ENCODE measurements at regions not wholly inside any gene's neighbourhood (a gene's known extent, or its start where the extent isn't known, plus 50 kb on each side); places are given as distances from the start of the nearest gene placed in this dataset.
"Not testable (repeated sequence)": the region's sequence is repeated elsewhere in the genome, so short reads cannot be mapped to it uniquely, and the experiment has no call there.

DNA sequence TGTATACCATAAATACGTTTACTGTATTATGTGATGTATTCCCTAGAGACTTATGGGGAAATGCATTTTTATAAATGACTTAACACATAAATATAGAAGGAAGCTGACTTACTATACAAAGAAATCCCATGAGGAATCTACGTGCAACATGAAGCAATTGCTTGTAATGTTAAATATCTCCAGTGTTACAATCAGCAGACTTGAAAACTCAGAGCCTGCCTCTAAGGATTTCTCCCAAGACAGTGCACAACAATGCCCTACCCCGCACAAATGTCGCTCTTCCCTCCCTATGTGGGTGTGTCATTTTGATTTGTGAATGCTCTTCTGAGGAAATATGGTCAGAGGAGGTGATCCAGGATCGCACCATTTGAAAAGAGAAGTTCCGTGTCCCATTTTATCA is 629.0 kb downstream of the NR2F2 start:
- no peak for DNase-seq

DNA sequence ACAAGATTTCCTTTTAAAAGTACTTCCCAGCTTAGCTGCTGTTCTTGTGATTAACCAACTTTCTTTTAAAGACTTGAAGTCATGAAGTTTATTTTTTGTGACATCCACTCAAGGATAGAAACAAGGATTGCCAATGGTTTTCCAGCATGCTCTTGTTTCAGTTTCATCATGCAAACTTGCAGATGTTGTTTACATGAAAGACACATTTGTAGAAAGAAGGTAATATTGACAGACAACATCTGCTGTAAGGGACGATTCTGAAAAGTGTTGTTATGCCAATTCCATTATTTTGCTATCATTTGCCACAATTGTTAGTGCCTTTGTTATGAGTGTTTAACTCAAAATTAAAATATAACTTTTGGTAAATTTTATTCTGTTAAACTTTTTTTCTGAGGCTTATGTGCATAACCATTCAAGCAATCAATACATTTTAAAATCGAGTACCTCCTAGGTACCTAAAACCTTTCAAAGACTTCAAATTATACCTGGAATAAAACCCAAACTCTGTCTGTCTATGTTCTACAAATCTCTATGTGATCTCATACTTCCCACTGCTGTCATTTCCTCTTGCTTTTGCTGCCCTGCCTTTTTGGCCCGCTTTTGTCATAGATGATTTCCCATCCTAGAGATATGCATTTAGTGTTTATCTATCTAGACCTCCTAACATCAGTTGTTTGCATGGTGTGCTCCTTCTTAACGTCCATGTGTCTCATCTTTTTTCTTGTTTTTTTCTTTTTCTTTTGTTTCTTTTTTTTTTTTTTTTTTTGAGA is 630.4 kb downstream of the NR2F2 start:
- no peak for DNase-seq

DNA sequence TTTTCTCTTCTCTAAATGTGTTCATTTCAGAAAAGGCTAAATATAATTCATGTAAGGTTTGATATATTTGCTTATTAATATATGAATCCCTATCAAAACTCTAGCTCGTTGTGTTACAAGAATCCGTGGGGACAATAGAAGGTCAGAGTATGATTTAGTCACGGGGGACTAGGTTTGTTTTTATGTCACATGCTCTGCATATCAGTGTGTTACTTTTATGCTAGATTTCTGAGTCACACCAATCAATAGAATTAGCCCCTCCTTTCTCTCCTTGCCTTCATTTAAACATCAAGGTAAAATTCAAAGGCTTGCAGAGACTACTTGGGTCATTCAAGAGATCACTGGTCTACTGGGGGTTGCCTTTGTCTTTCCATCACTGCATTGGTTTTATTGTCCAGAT is 636.1 kb downstream of the NR2F2 start:
- DNase-seq: no peak

DNA sequence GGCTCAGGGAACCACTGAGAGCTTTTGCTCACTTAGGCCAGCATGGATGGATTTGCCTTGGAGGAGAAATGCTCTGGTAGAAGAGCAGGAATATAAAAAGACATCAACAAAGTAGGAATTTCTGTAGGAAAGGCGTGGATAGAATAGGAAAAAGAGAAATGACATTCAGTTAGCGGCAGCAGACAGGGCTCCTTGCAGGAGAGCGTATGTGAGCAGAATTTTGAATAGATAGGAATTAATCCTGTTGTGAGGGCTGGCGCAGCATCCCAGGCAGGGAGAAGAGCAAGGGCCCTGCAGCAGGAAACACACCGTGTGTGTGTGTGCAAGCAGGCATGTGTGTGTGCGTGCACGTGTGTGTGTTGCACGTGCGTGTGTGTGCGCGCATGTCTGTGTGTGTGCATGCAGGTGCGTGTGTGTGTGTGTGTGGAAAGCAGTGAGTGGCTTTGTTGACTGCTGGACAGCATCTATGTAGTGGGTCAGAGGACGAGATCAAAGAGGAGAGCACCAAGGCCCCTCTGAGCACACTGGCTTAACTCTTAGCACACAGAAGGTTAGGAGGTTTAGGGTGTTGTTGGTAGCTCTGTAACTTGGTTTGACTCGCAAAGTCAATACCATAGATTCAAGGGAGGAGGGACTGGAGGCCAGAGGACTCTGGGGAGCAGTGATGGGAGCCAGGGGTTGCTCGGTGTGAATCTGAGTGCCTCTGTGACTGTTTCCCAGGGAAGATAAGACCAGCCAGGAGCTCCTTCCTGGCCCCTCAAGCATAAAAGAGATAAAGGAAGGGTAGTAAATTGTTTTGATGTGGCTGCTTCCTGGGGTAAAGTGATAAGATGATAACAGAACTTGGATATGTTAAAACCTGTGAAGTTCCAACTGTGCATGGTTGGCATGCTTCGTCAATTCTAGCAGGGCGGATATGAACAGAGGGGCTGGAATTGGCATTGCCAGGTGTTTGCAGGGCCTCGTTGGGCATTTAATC is 639.5 kb downstream of the NR2F2 start:
- DNase-seq: no peak

DNA sequence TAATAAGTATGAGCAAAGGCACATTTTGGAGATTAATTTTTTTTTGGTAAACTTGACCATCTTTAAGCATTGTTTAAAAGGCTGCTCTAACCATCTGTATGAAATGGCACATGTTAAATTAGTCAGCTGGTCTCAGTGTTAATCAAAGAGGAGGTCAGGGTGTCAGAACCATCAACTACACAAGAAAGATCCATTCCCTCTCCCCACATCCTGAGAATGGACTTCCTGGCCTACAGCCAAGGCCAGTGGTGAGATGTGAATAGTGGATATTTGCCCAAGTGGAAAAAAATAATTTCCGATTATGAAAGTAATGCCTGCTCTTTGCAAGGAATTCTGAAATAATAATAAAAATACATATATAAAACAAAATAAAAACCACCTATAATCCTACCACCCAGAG is 641.7 kb downstream of the NR2F2 start:
- DNase-seq: no peak

DNA sequence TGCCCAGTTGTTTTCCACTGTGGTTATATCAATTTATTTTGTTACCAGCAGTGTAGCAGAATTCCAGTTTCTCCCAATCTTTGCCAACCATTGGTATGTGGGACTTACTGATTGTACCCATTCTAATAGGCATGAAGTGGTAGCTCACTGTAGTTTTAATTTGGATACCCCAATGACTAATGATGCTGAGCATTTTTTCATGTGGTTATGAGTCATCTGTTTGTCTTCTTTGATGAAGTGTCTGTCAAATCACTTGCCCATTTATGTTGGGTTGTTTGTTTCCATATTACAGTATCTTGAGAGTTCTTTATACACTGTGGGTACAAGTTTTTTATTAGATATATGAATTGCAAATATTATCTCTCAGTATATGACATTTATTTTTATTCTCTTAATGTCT is 644.3 kb downstream of the NR2F2 start:
- DNase-seq: no peak

DNA sequence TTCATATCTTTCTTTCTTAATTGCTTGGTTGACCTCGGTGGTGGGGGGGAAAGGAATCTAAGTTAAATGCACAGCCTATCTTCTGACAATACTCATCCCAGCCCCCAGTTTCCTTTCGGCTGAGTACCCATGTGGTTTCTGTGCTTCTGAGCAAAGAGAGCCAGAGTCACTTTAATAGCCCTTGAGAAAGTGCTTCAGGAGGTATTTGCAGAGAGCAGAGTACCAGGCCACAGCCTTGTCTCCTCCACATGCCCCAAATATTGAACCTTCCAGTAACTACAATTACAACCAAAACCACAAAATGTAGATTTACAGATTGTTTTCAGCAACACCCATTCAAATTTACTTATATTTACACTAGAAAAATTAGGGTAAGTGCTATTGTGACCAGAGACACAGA is 647.4 kb downstream of the NR2F2 start:
- no peak for DNase-seq

DNA sequence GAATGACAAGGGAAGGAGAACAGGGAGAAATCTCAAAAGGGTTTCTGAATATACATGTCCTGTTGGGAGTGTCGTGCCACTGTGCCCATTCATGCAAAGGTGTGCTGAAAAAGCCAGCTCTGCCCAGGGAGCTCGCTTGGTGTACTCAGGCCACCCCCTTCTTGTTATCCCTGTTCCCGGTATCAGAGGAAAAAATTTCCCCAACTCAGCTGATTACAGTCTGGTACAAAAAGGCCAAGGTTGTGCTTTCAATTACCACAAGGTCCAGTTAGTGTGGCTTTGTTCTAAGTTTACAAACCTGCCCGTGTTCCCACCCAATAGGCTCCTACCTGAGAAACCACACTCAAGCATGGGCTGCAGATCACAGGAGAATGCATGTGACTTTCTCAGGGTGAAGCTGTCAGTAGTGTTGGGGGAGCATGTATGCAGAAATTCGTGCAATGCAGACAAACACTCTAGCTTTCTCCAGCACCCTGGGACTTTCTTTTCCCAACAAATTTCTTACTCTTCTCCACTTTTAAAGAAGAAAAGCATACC is 648.5 kb downstream of the NR2F2 start:
- no peak for DNase-seq

DNA sequence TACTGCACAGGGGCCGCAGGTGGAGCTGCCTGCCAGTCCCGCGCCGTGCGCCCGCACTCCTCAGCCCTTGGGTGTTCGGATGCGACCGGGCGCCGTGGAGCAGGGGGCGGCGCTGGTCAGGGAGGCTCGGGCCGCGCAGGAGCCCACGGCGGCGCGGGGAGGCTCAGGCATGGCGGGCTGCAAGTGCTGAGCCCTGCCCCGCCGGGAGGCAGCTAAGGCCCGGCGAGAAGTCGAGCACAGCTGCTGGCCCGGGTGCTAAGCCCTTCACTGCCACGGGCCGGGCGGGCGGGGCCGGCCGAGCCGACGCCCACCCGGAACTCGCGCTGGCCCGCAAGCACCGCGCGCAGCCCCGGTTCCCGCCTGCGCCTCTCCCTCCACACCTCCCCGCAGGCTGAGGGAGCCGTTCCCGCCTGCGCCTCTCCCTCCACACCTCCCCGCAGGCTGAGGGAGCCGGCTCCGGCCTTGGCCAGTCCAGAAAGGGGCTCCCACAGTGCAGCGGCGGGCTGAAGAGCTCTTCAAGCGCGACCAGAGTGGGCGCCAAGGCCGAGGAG is 653.7 kb downstream of the NR2F2 start:
- DNase-seq: not testable (repeated sequence)

DNA sequence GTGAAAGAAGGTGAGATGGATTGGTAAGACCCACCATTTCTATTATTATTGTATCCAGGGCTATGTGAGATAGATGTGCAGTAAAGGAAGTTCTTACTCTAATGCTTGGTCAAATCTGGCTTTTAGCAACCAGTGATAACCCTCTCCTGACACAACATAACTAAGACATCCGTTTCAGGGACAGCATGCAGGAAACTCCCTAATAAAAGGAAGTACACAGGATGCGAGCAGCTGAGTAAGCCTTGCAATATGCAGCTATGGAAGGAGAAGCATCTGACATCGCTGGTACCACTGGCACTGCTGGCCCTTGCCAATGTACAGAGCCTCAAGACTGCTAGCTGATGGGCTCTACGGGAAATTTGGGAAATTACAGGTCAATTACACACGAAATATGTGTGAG is 662.3 kb downstream of the NR2F2 start:
- no peak for DNase-seq

DNA sequence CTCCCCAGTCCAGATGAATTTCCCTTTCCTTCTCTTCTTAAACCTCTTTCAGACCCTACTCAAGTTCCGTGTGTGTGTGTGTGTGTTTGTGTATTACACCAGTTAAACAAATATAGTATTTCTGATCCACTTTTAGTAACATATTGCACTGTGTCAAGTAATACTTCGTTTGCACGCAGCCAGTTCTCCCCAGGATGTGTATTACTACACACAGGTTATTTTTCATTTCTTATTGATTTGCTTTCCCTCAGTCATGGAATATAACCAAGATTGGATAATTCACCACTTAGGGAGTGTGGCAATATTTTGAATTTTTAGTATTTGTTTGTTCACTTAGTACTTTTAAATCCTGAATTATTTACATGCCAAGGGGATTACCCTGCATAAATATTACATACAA is 667.0 kb downstream of the NR2F2 start:
- DNase-seq: no peak

DNA sequence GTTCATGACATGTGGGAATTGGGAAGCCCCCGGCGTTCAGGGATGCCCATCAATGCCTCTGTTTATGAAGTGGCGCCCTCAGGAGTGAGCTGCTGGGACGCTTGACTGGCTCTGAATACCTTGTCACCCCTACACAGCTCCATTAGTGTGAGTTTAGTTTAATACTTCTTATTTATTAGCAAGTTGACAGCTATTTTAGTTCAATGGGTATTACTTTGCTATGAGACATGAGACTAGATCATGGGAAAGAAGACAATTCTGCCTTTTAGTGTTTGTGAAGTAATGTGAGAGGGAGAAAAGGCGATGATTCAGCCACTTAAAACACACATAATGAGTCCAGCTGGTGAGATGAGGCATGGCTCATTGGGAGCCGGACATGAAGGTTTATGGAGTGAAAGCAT is 678.5 kb downstream of the NR2F2 start:
- DNase-seq: no peak

DNA sequence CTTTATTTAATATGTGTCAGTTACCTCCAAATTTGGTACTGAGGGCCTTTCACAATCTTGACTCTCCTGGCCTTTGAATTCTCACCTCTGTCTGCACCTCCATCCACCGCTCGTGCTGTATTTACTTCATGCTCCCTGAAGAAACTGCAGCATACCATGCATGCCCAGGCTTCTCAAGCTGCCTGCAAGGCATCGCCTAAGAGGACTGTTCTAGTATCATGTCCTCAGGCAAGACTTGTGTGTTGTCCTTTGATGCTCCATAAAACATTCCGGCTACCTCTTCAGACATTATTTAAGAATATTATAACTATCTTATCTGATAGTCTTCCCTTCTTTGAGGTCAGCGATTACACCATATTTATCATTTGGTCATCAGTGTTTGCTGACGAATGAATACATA is 682.5 kb downstream of the NR2F2 start:
- DNase-seq: no peak

DNA sequence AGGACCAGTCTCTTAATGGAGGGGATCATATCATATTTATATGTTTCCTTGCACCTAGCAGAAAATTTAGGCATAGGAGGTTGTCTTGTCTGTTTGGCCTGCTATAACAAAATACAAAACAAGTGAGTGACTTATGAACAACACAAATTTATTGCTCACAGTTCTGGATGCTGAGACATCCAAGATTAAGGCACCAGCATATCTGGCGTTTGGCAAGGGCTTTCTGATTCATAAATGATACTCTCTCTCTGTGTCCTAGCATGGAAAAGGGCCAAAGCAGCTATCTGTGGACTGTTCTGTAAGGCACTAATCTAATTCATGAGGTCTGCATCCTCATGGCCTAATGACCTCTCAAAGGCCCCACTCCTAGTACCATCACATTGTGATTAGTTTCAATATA is 683.0 kb downstream of the NR2F2 start:
- DNase-seq: no peak

DNA sequence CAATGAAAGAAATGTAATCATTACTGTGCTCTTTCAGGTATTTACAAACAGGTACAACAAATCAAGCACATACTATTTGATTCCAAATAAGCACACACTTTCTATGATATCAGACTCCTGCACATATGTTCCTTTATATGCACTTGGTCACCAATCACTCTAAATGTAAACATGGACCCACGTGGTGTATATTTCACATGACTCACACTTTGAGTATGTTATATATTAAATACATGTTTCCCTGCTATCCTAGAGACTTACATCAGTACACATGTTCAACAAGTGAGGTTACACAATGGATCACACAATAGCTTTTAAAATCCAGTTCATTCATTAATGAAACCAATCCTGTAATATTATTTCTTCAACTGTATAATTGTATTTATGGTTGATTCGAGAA is 683.5 kb downstream of the NR2F2 start:
- no peak for DNase-seq

DNA sequence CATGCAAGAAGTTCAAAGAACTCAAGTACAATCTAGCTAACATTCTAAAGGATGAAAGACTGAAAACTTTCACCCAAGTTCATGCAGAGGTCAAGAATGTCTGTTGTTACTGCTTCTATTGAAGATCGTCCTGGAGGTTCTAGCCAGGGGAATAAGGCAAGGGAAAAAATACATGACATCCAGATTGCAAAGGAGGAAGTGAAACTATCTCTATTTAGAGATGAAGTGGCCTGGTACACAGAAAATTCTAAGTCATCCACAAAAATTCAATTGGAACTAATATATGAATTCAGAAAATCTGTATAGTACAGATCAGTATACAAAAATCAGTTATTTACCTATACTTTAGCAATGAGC is 693.0 kb downstream of the NR2F2 start:
- no peak for DNase-seq

DNA sequence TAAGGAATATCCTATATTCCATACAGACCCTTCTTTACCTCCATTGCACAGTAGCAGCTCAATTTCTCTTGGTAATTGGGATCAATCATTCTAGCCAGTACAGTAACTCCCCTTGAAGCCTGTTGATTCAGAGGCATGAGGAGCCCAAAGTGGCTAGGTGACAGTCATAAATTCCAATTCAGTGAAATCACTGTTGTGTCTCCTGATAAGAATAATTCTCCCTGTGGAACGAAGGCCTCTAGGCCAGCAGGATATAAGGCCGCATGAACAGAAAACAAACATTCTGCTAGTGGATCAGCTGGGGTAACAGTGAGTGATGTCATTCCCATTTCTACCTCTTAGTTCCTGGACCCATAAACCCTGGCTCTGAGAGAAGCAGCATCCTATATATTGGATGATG is 696.3 kb downstream of the NR2F2 start:
- DNase-seq: no peak

DNA sequence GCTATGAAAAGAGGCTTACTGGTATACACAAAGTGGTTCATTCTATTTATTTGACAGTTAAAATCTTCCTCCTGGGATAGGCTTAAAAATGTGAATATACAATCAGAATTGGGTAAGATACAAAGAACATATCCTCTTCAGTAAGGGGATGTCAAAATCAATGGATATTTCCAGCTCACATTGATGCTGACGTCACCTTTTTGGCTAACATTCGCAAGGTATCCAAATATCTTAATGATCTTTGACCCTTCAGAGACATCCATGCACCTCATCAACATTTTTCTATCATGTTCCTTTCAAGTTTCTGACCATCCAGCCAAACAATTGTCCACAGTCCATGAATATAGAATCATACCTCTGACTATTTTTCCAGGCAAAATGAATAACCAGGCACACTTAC is 697.3 kb downstream of the NR2F2 start:
- DNase-seq: no peak

DNA sequence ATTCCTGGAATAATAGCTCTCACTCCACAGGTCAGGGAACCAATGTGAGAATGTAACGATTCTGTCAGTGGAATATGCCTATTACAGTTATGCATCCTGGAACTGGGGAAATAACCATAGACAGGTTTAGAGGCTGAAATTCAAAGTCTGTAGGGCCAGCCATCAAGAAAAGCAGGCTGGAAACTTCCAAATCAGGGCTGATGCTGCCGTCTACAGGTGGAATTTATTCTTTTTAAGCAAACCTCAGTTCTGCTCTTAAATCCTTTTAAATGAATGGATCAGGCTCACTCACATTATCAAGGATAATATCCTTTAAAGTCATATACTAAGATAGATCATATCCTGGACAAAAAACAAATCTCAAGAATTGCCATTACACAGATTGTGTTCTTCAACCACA is 699.8 kb downstream of the NR2F2 start:
- DNase-seq: no peak

DNA sequence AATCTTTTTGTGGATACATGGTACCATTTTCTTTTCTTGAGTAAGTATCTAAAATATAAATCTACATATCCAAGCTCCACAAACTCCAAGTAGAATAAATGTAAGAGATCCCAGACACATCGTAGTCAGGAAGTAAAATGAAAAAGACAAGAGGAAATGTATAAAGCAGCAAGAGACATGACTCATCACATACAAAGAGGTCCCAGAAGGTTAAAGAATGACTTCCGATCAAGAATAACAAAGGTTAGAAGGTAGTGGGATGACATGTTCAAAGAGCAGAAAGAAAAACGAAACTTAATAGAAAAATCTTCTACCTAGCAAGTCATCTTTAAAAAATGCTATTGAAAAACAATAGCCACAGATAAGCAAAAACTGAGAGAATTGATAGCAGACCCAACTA is 705.8 kb downstream of the NR2F2 start:
- DNase-seq: no peak

DNA sequence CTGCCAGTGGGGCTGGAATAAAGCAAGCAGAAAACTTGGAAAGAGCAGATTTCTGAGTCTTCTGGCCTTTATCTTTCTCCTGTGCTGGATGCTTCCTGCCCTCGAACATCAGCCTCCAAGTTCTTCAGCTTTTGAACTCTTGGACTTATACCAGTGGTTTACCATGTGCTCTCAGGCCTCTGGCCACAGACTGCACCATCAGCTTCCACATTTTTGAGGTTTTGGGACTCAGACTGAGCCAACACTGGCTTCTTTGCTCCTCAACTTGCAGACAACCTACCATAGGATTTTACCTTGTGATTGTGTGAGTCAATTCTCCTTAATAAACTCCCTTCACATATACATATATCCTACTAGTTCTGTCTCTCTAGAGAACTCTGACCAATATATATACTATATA is 706.6 kb downstream of the NR2F2 start:
- DNase-seq: no peak

DNA sequence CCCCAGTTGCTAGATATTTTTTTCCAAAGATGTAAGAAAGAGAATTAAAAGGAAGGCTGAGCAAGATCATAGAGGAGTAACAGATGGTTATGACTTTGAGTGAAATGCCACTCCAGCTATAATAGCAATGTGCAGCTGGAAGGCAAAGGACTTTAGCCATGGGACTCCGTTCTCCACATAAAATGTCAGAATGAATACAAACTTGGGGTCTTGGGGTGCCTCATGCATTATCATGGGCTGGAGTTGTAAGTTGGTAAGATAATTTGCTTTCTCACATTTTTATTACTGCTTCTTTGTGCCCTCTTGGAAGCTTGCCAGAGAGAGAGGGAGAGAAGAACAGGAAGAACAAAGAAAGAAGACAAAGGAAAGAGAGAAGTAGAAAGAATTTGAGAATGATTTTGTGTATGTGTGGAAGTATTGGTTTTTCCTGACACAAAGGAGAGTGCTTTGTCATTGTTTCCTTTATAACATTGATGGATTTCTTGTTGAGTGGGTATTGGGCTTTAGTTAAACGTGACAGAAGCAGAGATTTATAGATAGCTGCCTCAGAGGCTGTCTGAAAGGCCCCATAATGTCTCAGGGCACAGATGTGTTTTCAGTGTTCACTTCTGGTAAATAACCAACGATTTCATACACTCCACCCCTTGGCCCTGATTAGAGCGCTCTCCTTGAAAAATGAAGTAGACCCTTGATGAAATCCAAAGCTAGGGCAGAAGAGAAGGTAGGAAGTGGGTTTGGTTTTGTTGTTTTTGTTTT is 715.3 kb downstream of the NR2F2 start:
- no peak for DNase-seq

DNA sequence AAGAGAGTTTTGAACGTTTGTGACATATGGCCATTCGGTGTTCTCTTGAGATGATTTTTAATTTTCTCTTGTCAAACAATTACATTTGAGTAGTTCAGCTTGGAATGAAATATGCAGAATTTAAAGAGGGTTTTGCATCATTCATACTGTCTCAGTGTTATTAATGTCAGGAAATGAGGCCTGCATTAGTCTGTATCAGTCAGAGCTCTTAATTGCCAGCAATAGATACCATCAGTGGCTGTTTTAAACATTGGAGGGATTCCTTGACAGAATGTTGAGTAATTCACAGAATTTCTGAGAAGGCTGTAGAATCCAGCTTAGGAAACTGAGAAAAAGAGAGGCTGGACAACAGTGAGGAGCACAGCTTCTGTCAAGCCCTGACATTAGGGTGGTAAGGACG is 722.0 kb downstream of the NR2F2 start:
- DNase-seq: no peak
